ENCODE measurements at regions not wholly inside any gene's neighbourhood (a gene's known extent, or its start where the extent isn't known, plus 50 kb on each side); places are given as distances from the start of the nearest gene placed in this dataset.

- TF ChIP-seq CTCF (IDR thresholded peaks at IDR 0.05) (no peak), POLR2A (IDR thresholded peaks at IDR 0.05) (no peak)
Observed at GRCh38 chr13:72508392-72508791, 219.0 kb downstream of the MZT1 start.

Measured in esophagus squamous epithelium (tissue), 4 donors.